Activated naive CD8-positive, alpha-beta T cell treated with anti-CD3 and anti-CD28 coated beads, Interleukin-2, amount 10 ng/mL, durations not matched to agents 7 days and 5 days (primary cell): ENCODE measurements at regions not wholly inside any gene's neighbourhood (a gene's known extent, or its start where the extent isn't known, plus 50 kb on each side); places are given as distances from the start of the nearest gene placed in this dataset.
"Not testable (repeated sequence)": the region's sequence is repeated elsewhere in the genome, so short reads cannot be mapped to it uniquely, and the experiment has no call there.

Experiments used
- ATAC-seq: fragments of 150-1000 bp; cut with Tn5 transposase; one replicate; pipeline ENCODE4 v1.10.0; 2021; ENCODE audit warnings: low read depth, moderate library complexity
- POLR2A ChIA-PET: fragments of 350-600 bp; sonication (Branson Sonifier 250); formaldehyde crosslinking; loops from one replicate; lab custom pipeline; 2021; ENCODE audit warnings: antibody characterized with exemption; lab: Charles Lee
- DNase-seq: peaks from one replicate; pipeline ENCODE4 v3.0.0; 2021
- H3K27ac Mint-ChIP-seq: one replicate; pipeline ENCODE4 v1.8.0; 2022; ENCODE audit warnings: mild to moderate bottlenecking, mixed read lengths
- H3K27me3 Mint-ChIP-seq: one replicate; pipeline ENCODE4 v1.8.0; 2022; ENCODE audit warnings: mild to moderate bottlenecking, moderate library complexity, mixed read lengths
- H3K36me3 Mint-ChIP-seq: one replicate; pipeline ENCODE4 v1.8.0; 2021; ENCODE audit warnings: mild to moderate bottlenecking, mixed read lengths
- H3K4me1 Mint-ChIP-seq: one replicate; pipeline ENCODE4 v1.8.0; 2021; ENCODE audit warnings: mixed read lengths
- H3K4me3 Mint-ChIP-seq: one replicate; pipeline ENCODE4 v1.8.0; 2022; ENCODE audit warnings: mild to moderate bottlenecking, moderate library complexity, mixed read lengths
- H3K9me3 Mint-ChIP-seq: one replicate; pipeline ENCODE4 v1.8.0; 2021; ENCODE audit warnings: mixed read lengths

DNA sequence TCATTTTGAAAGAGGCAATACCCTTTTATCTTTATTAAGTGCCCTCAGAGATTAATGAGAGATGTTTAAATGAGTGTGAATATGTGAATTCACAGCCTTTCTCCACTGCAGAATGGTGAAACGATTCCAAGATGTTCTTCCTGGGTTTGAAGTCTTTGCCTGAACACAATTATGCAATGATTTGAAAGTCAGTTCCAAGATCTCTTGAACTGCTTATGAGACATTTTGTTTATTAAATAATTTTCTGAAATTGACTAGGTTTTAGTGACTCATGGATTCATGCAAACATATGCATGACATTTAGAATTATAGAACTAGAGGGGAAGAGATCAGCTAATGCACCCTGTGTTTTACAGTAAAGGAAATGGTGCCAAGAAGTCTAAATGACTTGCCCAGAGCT, 118.1 kb upstream of the SLC38A2 start:
- Mint-ChIP-seq H3K36me3 (peaks cover 19% of the 10 kb centered on the region), H3K4me3 (no peak overlapping the region), H3K9me3 (no peaks in the 10 kb centered on the region), H3K27ac (no peak overlapping the region), H3K27me3 (no peaks in the 10 kb centered on the region), H3K4me1 (peaks cover 1% of the 10 kb centered on the region)
- DNase-seq: no peak
- POLR2A ChIA-PET: no interaction called here
- ATAC-seq: no peak

GRCh38 chr12:46489951-46490388, 117.4 kb upstream of the SLC38A2 start:
- Mint-ChIP-seq H3K36me3 (peaks cover 22% of the 10 kb centered on the region), H3K27me3 (no peaks in the 10 kb centered on the region), H3K4me3 (no peak overlapping the region), H3K9me3 (no peaks in the 10 kb centered on the region), H3K4me1 (peaks cover 1% of the 10 kb centered on the region), H3K27ac (no peak overlapping the region)
- no peak for DNase-seq
- ATAC-seq: no peak
- POLR2A ChIA-PET: no interaction called here

GRCh38 chr12:46487567-46488131, 115.1 kb upstream of the SLC38A2 start:
- POLR2A ChIA-PET: no interaction called here
- peaks cover 1% of the 10 kb centered on the region for H3K4me1 Mint-ChIP-seq
- H3K9me3 Mint-ChIP-seq: no peaks in the 10 kb centered on the region
- no peak overlapping the region for H3K27ac Mint-ChIP-seq
- H3K36me3 Mint-ChIP-seq: peaks cover 22% of the 10 kb centered on the region
- H3K27me3 Mint-ChIP-seq: no peaks in the 10 kb centered on the region
- no peak for DNase-seq
- ATAC-seq: no peak
- H3K4me3 Mint-ChIP-seq: no peak overlapping the region

DNA sequence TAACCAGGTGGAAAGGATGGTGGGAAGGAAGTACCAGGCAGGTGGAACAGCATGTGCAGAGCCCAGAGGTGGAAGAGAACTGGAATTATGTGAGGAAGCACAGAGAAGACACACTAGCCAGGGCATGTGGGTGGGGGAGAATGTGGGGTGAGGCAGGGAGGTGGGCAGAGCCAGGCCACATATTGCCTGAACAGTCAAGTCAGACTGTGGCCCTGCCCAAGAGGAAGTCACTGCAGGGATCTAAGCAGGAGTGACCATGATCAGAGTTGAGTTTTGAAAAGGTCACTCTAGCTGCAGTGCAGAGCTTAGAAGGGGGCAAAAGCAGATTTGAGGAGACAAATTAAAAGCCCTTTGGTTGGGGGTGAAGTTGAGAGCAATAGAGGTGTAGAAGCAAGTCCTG, 114.0 kb upstream of the SLC38A2 start:
- ATAC-seq: no peak
- no peaks in the 10 kb centered on the region for H3K27me3 Mint-ChIP-seq
- no peak overlapping the region for H3K27ac Mint-ChIP-seq
- no peak for DNase-seq
- POLR2A ChIA-PET: no interaction called here
- peaks cover 1% of the 10 kb centered on the region for H3K4me1 Mint-ChIP-seq
- H3K4me3 Mint-ChIP-seq: no peak overlapping the region
- peaks cover 24% of the 10 kb centered on the region for H3K36me3 Mint-ChIP-seq
- H3K9me3 Mint-ChIP-seq: no peaks in the 10 kb centered on the region

- H3K4me1 Mint-ChIP-seq: peaks cover 1% of the 10 kb centered on the region
These were observed 113.3 kb upstream of the SLC38A2 start for GRCh38 chr12:46485853-46486252.

GRCh38 chr12:46484396-46485061, 112.0 kb upstream of the SLC38A2 start:
- Mint-ChIP-seq H3K4me3 (no peak overlapping the region), H3K27me3 (no peaks in the 10 kb centered on the region), H3K27ac (no peak overlapping the region), H3K4me1 (peaks cover 1% of the 10 kb centered on the region), H3K36me3 (peaks cover 38% of the 10 kb centered on the region), H3K9me3 (no peaks in the 10 kb centered on the region)
- ATAC-seq (no peak), DNase-seq (no peak)
- POLR2A ChIA-PET: interaction anchor here (1.0 kb wide), 1 partner anchor 14 kb away, joined by 3 read pairs; no protein-coding TSS in a partner anchor

More at GRCh38 chr12:46485853-46486252, 113.3 kb upstream of the SLC38A2 start:
- Mint-ChIP-seq H3K27me3 (no peaks in the 10 kb centered on the region), H3K27ac (no peak overlapping the region), H3K4me3 (no peak overlapping the region), H3K36me3 (peaks cover 29% of the 10 kb centered on the region), H3K9me3 (no peaks in the 10 kb centered on the region)
- ATAC-seq (no peak), DNase-seq (no peak)
- POLR2A ChIA-PET: interaction anchor here (1.0 kb wide), 1 partner anchor 15 kb away, joined by 3 read pairs; no protein-coding TSS in a partner anchor

GRCh38 chr12:46483572-46484395, 111.2 kb upstream of the SLC38A2 start:
- no peak overlapping the region for H3K4me3 Mint-ChIP-seq
- H3K9me3 Mint-ChIP-seq: peaks cover 2% of the 10 kb centered on the region
- DNase-seq (no peak), ATAC-seq (no peak)
- H3K4me1 Mint-ChIP-seq: peaks cover 1% of the 10 kb centered on the region
- no peak overlapping the region for H3K27ac Mint-ChIP-seq
- POLR2A ChIA-PET: interaction anchor here (0.7 to 1.0 kb wide), 2 partner anchors 13 to 192 kb away, joined by 3 read pairs; no protein-coding TSS in a partner anchor
- no peaks in the 10 kb centered on the region for H3K27me3 Mint-ChIP-seq
- peaks cover 40% of the 10 kb centered on the region for H3K36me3 Mint-ChIP-seq

GRCh38 chr12:46480724-46481123, 108.2 kb upstream of the SLC38A2 start:
- no peak for DNase-seq
- H3K9me3 Mint-ChIP-seq: peaks cover 2% of the 10 kb centered on the region
- ATAC-seq: no peak
- H3K4me1 Mint-ChIP-seq: peaks cover 3% of the 10 kb centered on the region
- no peaks in the 10 kb centered on the region for H3K27me3 Mint-ChIP-seq
- H3K27ac Mint-ChIP-seq: no peak overlapping the region
- POLR2A ChIA-PET: interaction anchor here (1.0 kb wide), 1 partner anchor 43 kb away, joined by 3 read pairs; no protein-coding TSS in a partner anchor
- peaks cover 54% of the 10 kb centered on the region for H3K36me3 Mint-ChIP-seq
- H3K4me3 Mint-ChIP-seq: no peak overlapping the region

- Mint-ChIP-seq H3K4me1 (peaks cover 3% of the 10 kb centered on the region), H3K27ac (no peak overlapping the region), H3K9me3 (peaks cover 2% of the 10 kb centered on the region), H3K4me3 (no peak overlapping the region), H3K27me3 (no peaks in the 10 kb centered on the region), H3K36me3 (peaks cover 54% of the 10 kb centered on the region)
- DNase-seq: no peak
- POLR2A ChIA-PET: interaction anchor here (1.0 kb wide), 1 partner anchor 43 kb away, joined by 3 read pairs; no protein-coding TSS in a partner anchor
- no peak for ATAC-seq
These were observed 107.7 kb upstream of the SLC38A2 start for GRCh38 chr12:46480316-46480715.

DNA sequence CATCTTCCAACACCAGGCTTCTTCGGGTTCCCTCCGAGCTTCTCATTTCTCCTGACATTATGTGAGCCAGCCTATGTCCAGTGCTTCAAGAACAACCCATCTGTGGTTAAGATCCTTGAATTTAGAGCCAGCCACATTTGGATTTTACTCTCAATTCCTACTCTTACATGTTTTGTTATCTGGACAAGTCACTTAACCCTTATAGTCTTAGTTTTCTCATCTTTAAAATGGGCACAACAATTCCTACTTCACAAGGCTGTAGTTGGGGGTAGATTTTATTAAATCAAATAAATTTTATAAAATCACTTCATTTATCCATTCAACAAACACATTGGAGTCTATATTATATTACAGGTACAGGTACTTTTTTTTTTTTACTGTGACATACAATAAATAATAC, 105.5 kb upstream of the SLC38A2 start:
- Mint-ChIP-seq H3K27me3 (no peaks in the 10 kb centered on the region), H3K27ac (no peak overlapping the region), H3K9me3 (peaks cover 2% of the 10 kb centered on the region), H3K36me3 (peaks cover 49% of the 10 kb centered on the region), H3K4me1 (peaks cover 8% of the 10 kb centered on the region), H3K4me3 (no peak overlapping the region)
- ATAC-seq (no peak), DNase-seq (no peak)
- POLR2A ChIA-PET: interaction anchor here (0.7 kb wide), 1 partner anchor 1460 kb away, joined by 3 read pairs; no protein-coding TSS in a partner anchor

GRCh38 chr12:46477541-46477940, 105.0 kb upstream of the SLC38A2 start:
- Mint-ChIP-seq H3K27me3 (no peaks in the 10 kb centered on the region), H3K36me3 (peaks cover 49% of the 10 kb centered on the region), H3K4me3 (no peak overlapping the region), H3K27ac (no peak overlapping the region), H3K9me3 (peaks cover 2% of the 10 kb centered on the region), H3K4me1 (peaks cover 8% of the 10 kb centered on the region)
- ATAC-seq (no peak), DNase-seq (no peak)
- POLR2A ChIA-PET: no interaction called here

- no peak overlapping the region for H3K27ac Mint-ChIP-seq
- no peak overlapping the region for H3K4me3 Mint-ChIP-seq
- ATAC-seq (no peak), DNase-seq (no peak)
- peaks cover 2% of the 10 kb centered on the region for H3K9me3 Mint-ChIP-seq
- peaks cover 43% of the 10 kb centered on the region for H3K36me3 Mint-ChIP-seq
- POLR2A ChIA-PET: no interaction called here
- H3K4me1 Mint-ChIP-seq: peaks cover 17% of the 10 kb centered on the region
- no peaks in the 10 kb centered on the region for H3K27me3 Mint-ChIP-seq
These were observed 103.5 kb upstream of the SLC38A2 start for GRCh38 chr12:46475972-46476645.

GRCh38 chr12:46474385-46474784, 101.8 kb upstream of the SLC38A2 start:
- Mint-ChIP-seq H3K4me1 (peaks cover 30% of the 10 kb centered on the region), H3K36me3 (peaks cover 31% of the 10 kb centered on the region)
- H3K27me3 Mint-ChIP-seq, DNase-seq, H3K9me3 Mint-ChIP-seq, H3K4me3 Mint-ChIP-seq, ATAC-seq, H3K27ac Mint-ChIP-seq, POLR2A ChIA-PET: not testable (repeated sequence)
